GM21381 (cell line): ENCODE measurements at regions not wholly inside any gene's neighbourhood (a gene's known extent, or its start where the extent isn't known, plus 50 kb on each side); places are given as distances from the start of the nearest gene placed in this dataset.

Experiments
- ATAC-seq: cut with Tn5 transposase; IDR thresholded peaks from one replicate; pipeline ENCODE4 v1.9.1; 2021; ENCODE audit warnings: mild to moderate bottlenecking, moderate library complexity; ENCODE audit not compliant: unreplicated experiment

- ATAC-seq = no peak
These were observed 111.5 kb upstream of the SH3BP4 start for GRCh38 chr2:234840336-234840735.

GRCh38 chr2:234839285-234839684, 112.5 kb upstream of the SH3BP4 start:
- ATAC-seq = no peak

- ATAC-seq = no peak
These were observed 115.5 kb upstream of the SH3BP4 start for GRCh38 chr2:234836271-234836670.

GRCh38 chr2:234835738-234836137, 116.1 kb upstream of the SH3BP4 start:
- ATAC-seq = no peak

GRCh38 chr2:234834228-234834923, 117.4 kb upstream of the SH3BP4 start:
- no peak for ATAC-seq

GRCh38 chr2:234830853-234831252, 121.0 kb upstream of the SH3BP4 start:
- ATAC-seq = no peak

GRCh38 chr2:234829074-234829455, 122.8 kb upstream of the SH3BP4 start:
- ATAC-seq = no peak

- ATAC-seq = no peak
These were observed 123.3 kb upstream of the SH3BP4 start for GRCh38 chr2:234828382-234829073.

GRCh38 chr2:234827096-234827860, 124.5 kb upstream of the SH3BP4 start:
- no peak for ATAC-seq

- no peak for ATAC-seq
These were observed 125.1 kb upstream of the SH3BP4 start for GRCh38 chr2:234826681-234827080.

- ATAC-seq = no peak
These were observed 126.2 kb upstream of the SH3BP4 start for GRCh38 chr2:234825616-234826015.

GRCh38 chr2:234823877-234824376, 127.9 kb upstream of the SH3BP4 start:
- ATAC-seq = no peak

- ATAC-seq = no peak
These were observed 128.5 kb upstream of the SH3BP4 start for GRCh38 chr2:234823196-234823876.

GRCh38 chr2:234821946-234822475, 129.8 kb upstream of the SH3BP4 start:
- ATAC-seq = no peak

GRCh38 chr2:234818937-234819336, 132.9 kb upstream of the SH3BP4 start:
- ATAC-seq = no peak

GRCh38 chr2:234816491-234816890, 135.3 kb upstream of the SH3BP4 start:
- ATAC-seq = no peak

GRCh38 chr2:234816056-234816455, 135.8 kb upstream of the SH3BP4 start:
- ATAC-seq = no peak

- ATAC-seq = no peak
These were observed 137.4 kb upstream of the SH3BP4 start for GRCh38 chr2:234814374-234814773.

- ATAC-seq = no peak
These were observed 139.0 kb upstream of the SH3BP4 start for GRCh38 chr2:234812851-234813250.

- no peak for ATAC-seq
These were observed 142.9 kb upstream of the SH3BP4 start for GRCh38 chr2:234808907-234809306.

GRCh38 chr2:234806818-234807217, 145.0 kb upstream of the SH3BP4 start:
- ATAC-seq = no peak
